Panc1 (cell line): ENCODE measurements at regions not wholly inside any gene's neighbourhood (a gene's known extent, or its start where the extent isn't known, plus 50 kb on each side); places are given as distances from the start of the nearest gene placed in this dataset.

Experiments used
- ATAC-seq: fragments of 200-7000 bp; cut with Tn5 transposase; 2 replicates; pipeline ENCODE4 v1.9.1; 2020; ENCODE audit warnings: mild to moderate bottlenecking, moderate library complexity
- BruUV-seq: library from RNA; stranded (reverse); fragments of 400-500 nt; replicated peaks from 2 replicates; lab custom pipeline; 2021; lab: Mats Ljungman, UMichigan
- CTCF ChIA-PET: fragments of 300-600 bp; sonication (Branson Sonifier 250); formaldehyde crosslinking; loops from one replicate; lab custom pipeline; 2022; ENCODE audit warnings: antibody characterized with exemption; lab: Charles Lee
- POLR2A ChIA-PET: fragments of 300-600 bp; sonication (Branson Sonifier 250); formaldehyde crosslinking; loops from one replicate; lab custom pipeline; 2022; ENCODE audit warnings: antibody characterized with exemption; lab: Charles Lee
- DNase-seq: peaks from one replicate; pipeline ENCODE4 v3.0.0-alpha.2; 2010; ENCODE audit warnings: low read depth, low spot score
- H3K27ac ChIP-seq: 2 replicates; pipeline ENCODE4 v1.5.1; 2011; ENCODE audit warnings: mild to moderate bottlenecking, low read length, inconsistent platforms
- H3K27me3 ChIP-seq: fragments of 200-500 bp; sonication (Bioruptor generic); 2 replicates; pipeline ENCODE4 v1.6.0; 2014; ENCODE audit warnings: low read length, inconsistent platforms; ENCODE audit not compliant: control insufficient read depth, insufficient read depth
- H3K36me3 ChIP-seq: fragments of 200-500 bp; sonication (Bioruptor generic); 2 replicates; pipeline ENCODE4 v1.5.1; 2014; ENCODE audit warnings: inconsistent platforms, mild to moderate bottlenecking, low read length, moderate library complexity; ENCODE audit not compliant: control insufficient read depth, insufficient read depth
- H3K4me1 ChIP-seq: 2 replicates; pipeline ENCODE4 v1.5.1; 2011; ENCODE audit warnings: inconsistent platforms, mild to moderate bottlenecking, low read length, moderate library complexity; ENCODE audit not compliant: control insufficient read depth, insufficient read depth
- H3K4me3 ChIP-seq, 2 experiments: 2 replicates each; pipeline ENCODE4 v1.5.1; 2011 to 2012; ENCODE audit warnings: low read depth in 2 of 2, low read length in 2 of 2, mild to moderate bottlenecking in 2 of 2, inconsistent platforms in 1 of 2, moderate library complexity in 1 of 2
- H3K9me3 ChIP-seq: fragments of 200-500 bp; sonication (Bioruptor generic); 2 replicates; pipeline ENCODE4 v1.5.1; 2014; ENCODE audit warnings: low read depth, mild to moderate bottlenecking, inconsistent platforms, low read length, moderate library complexity; ENCODE audit not compliant: control insufficient read depth, insufficient read depth
- CTCF ChIP-seq: fragments of 450-650 bp; IDR thresholded peaks from 2 replicates; pipeline ENCODE4 v1.5.1; 2017; ENCODE audit warnings: mild to moderate bottlenecking
- POLR2AphosphoS5 ChIP-seq: IDR thresholded peaks from 2 replicates; pipeline ENCODE4 v1.6.1; 2012; ENCODE audit warnings: mild to moderate bottlenecking, low read depth, low read length, moderate library complexity
- SIN3A ChIP-seq: IDR thresholded peaks from 2 replicates; pipeline ENCODE4 v1.6.1; 2012; ENCODE audit warnings: low read depth, mild to moderate bottlenecking, low read length, moderate library complexity, borderline replicate concordance; ENCODE audit not compliant: insufficient read depth
- TCF7L2 ChIP-seq: IDR thresholded peaks from 2 replicates; pipeline ENCODE4 v1.6.1; 2011; ENCODE audit warnings: mild to moderate bottlenecking, low read depth, low read length, inconsistent platforms
- in situ Hi-C: cut with HindIII; loops from 2 replicates; pipeline ENCODE4 v1.10.0; 2016; ENCODE audit warnings: low sequenced_read_pairs, low pct_unique_long_range_greater_than_20kb
- intact Hi-C: fragments of 100-400 bp; cut with micrococcal nuclease; formaldehyde crosslinking; loops from one replicate; pipeline ENCODE4 v1.10.0; 2022; ENCODE audit not compliant: unreplicated experiment
- TF ChIP-seq, protein P1 (sequence below), 2 experiments: IDR thresholded peaks; 2 replicates each; pipeline ENCODE4 v1.6.1; 2011 to 2012; ENCODE audit warnings: low read depth in 2 of 2, control low read depth in 1 of 2, low read length in 1 of 2, mild to moderate bottlenecking in 1 of 2, moderate library complexity in 1 of 2; ENCODE audit not compliant: insufficient read depth in 1 of 2

DNA sequence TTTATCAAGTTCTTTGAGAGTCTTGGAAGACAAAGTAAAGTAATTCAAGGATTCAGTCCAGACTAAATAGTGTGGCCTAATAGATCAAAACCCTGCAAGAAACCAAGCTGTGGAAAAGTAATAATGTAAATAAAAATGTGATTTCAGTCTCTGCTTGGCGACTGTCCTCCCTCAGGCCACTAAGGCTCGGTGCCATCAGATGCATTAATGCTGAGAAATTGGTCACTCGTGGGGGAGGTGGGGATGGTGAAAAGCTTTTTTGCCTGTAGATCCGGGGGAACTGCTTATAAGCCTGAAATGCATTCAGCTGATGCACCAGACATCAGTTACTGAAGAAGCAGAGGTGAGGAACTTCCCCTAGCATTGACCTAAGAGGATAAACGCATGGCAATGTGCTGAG is 182.6 kb upstream of the TBX20 start:
- CTCF ChIA-PET = interaction anchor here (0.5 kb wide), 1 partner anchor 11 kb away, joined by 9 read pairs; no protein-coding TSS in a partner anchor
- Histone ChIP-seq H3K4me1 (no peaks in the 10 kb centered on the region), H3K27ac (no peak overlapping the region), H3K9me3 (no peaks in the 10 kb centered on the region), H3K27me3 (0 out of 2 replicates have a peak, but pooled peaks cover 3% of the 10 kb centered on the region), H3K4me3 (no peak overlapping the region), H3K36me3 (no peaks in the 10 kb centered on the region)
- POLR2A ChIA-PET = no interaction called here
- no peak for DNase-seq
- TF ChIP-seq SIN3A (no peak), TCF7L2 (no peak), CTCF (no peak), POLR2AphosphoS5 (no peak)
- TF ChIP-seq, protein P1, sequence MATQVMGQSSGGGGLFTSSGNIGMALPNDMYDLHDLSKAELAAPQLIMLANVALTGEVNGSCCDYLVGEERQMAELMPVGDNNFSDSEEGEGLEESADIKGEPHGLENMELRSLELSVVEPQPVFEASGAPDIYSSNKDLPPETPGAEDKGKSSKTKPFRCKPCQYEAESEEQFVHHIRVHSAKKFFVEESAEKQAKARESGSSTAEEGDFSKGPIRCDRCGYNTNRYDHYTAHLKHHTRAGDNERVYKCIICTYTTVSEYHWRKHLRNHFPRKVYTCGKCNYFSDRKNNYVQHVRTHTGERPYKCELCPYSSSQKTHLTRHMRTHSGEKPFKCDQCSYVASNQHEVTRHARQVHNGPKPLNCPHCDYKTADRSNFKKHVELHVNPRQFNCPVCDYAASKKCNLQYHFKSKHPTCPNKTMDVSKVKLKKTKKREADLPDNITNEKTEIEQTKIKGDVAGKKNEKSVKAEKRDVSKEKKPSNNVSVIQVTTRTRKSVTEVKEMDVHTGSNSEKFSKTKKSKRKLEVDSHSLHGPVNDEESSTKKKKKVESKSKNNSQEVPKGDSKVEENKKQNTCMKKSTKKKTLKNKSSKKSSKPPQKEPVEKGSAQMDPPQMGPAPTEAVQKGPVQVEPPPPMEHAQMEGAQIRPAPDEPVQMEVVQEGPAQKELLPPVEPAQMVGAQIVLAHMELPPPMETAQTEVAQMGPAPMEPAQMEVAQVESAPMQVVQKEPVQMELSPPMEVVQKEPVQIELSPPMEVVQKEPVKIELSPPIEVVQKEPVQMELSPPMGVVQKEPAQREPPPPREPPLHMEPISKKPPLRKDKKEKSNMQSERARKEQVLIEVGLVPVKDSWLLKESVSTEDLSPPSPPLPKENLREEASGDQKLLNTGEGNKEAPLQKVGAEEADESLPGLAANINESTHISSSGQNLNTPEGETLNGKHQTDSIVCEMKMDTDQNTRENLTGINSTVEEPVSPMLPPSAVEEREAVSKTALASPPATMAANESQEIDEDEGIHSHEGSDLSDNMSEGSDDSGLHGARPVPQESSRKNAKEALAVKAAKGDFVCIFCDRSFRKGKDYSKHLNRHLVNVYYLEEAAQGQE (IDR thresholded peaks at IDR 0.05; ENCODE audit: insufficient read depth in 1 of 2, low read depth in 2 of 2, low read length in 1 of 2) = no peak
- intact Hi-C loops = no loop called here
- BruUV-seq = no TSS peak
- ATAC-seq = no peak
- in situ Hi-C loops = no loop called here

DNA sequence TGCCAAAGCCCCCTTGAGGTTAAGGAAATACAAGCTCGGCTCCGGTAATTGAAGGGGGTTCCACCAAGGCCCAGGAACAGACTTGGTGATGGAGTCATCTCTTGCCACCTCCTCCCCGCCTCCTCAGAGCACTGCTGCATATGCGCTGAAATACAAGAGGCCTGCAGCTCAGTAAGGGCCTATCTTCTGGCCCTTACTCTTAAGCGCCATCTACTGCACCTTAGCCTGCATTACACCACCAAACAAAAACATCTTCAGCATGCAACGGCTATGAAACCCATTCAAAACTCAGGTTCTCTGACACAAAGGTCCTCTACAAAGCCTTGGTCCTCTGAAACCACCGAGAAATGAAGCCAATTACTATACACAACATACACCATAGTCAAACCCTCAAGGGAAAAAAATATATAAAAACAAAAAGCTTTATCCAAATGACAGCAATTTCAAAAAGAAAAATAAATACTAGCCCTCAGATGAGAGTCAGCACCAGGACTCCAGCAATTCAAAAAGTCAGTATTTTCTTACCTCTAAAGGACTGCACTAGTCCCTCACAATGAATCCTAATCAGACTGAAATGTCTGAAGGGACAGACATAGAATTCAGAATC is 176.8 kb upstream of the TBX20 start:
- Histone ChIP-seq H3K27ac (no peak overlapping the region), H3K4me3 (no peak overlapping the region), H3K27me3 (peaks cover 8% of the 10 kb centered on the region; the same call in 1 of the 2 replicates), H3K36me3 (no peaks in the 10 kb centered on the region), H3K4me1 (no peaks in the 10 kb centered on the region), H3K9me3 (no peaks in the 10 kb centered on the region)
- BruUV-seq = no TSS peak
- intact Hi-C loops = no loop called here
- in situ Hi-C loops = no loop called here
- peak; percentile 53; the same call in 1 of the 2 replicates for ATAC-seq
- POLR2A ChIA-PET = no interaction called here
- DNase-seq = no peak
- TF ChIP-seq CTCF (peak; percentile 77), TCF7L2 (no peak)
- CTCF ChIA-PET = no interaction called here
